ENCODE measurements at regions not wholly inside any gene's neighbourhood (a gene's known extent, or its start where the extent isn't known, plus 50 kb on each side); places are given as distances from the start of the nearest gene placed in this dataset.

- H3K18ac ChIP-seq (ENCODE audit: low read depth in 1 of 2, low read length in 2 of 2): no peak overlapping the region
- H2BK15ac ChIP-seq (ENCODE audit: low read depth, poor library complexity, severe bottlenecking): no peak overlapping the region
- H3K9ac ChIP-seq (ENCODE audit: low read length): no peak overlapping the region
- H2BK120ac ChIP-seq (ENCODE audit: low read depth, low read length): no peak overlapping the region
- no peak overlapping the region for H2BK5ac ChIP-seq (ENCODE audit: low read depth, low read length, poor library complexity, severe bottlenecking)
- H3K14ac ChIP-seq (ENCODE audit: low read length in 2 of 2): peak overlapping the region in 1 of 2 experiments; percentile 26
- H2AFZ ChIP-seq (ENCODE audit: low read depth, low read length): no peak overlapping the region
- no peaks in the 10 kb centered on the region for H3K27me3 ChIP-seq (ENCODE audit: control insufficient read depth in 1 of 2, insufficient read depth in 1 of 2, low read length in 2 of 2)
- WGBS: 93% methylated on average over 7 of the region's 7 CpGs
- no peak overlapping the region for H2BK12ac ChIP-seq (ENCODE audit: low read length in 2 of 2)
- H3K27ac ChIP-seq (ENCODE audit: low read length, poor library complexity, severe bottlenecking): no peak overlapping the region
- peak overlapping the region; percentile 40 for H4K91ac ChIP-seq (ENCODE audit: low read length)
- H3K4ac ChIP-seq (ENCODE audit: low read depth in 1 of 2, low read length in 2 of 2): no peak overlapping the region
- H3K4me2 ChIP-seq (ENCODE audit: low read length, poor library complexity, severe bottlenecking): no peak overlapping the region
- H3K9me3 ChIP-seq (ENCODE audit: control insufficient read depth, low read length): no peaks in the 10 kb centered on the region
- no peaks in the 10 kb centered on the region for H3K79me1 ChIP-seq (replicated peaks; ENCODE audit: low read length, poor library complexity, severe bottlenecking)
- H3K4me3 ChIP-seq (ENCODE audit: insufficient read depth in 1 of 2, low read depth in 1 of 2, low read length in 2 of 2): peak overlapping the region in 1 of 2 experiments; percentile 30
- no peak overlapping the region for H3K23ac ChIP-seq (ENCODE audit: low read length in 2 of 2)
- no peaks in the 10 kb centered on the region for H3K36me3 ChIP-seq (ENCODE audit: control insufficient read depth in 1 of 2, insufficient read depth in 2 of 2, low read depth in 1 of 2, low read length in 2 of 2)
- H2AK5ac ChIP-seq (ENCODE audit: low read length, severe bottlenecking): peak overlapping the region; percentile 83
- no peak for DNase-seq
- H4K8ac ChIP-seq (ENCODE audit: low read length): no peak overlapping the region
- H3K4me1 ChIP-seq (ENCODE audit: control insufficient read depth, insufficient read depth, low read depth, low read length): peaks cover 6% of the 10 kb centered on the region
These were observed 593.6 kb downstream of the ETS1 start for GRCh38 chr11:127993788-127994187.

GRCh38 chr11:127993281-127993680 is 594.1 kb downstream of the ETS1 start:
- no peak overlapping the region for H3K27ac ChIP-seq (ENCODE audit: low read length, poor library complexity, severe bottlenecking)
- H3K9ac ChIP-seq (ENCODE audit: low read length): no peak overlapping the region
- no peak overlapping the region for H3K18ac ChIP-seq (ENCODE audit: low read depth in 1 of 2, low read length in 2 of 2)
- no peak for DNase-seq
- no peak overlapping the region for H2BK15ac ChIP-seq (ENCODE audit: low read depth, poor library complexity, severe bottlenecking)
- no peak overlapping the region for H3K4me2 ChIP-seq (ENCODE audit: low read length, poor library complexity, severe bottlenecking)
- H3K4me1 ChIP-seq (ENCODE audit: control insufficient read depth, insufficient read depth, low read depth, low read length): peaks cover 6% of the 10 kb centered on the region
- WGBS: 91% methylated on average over 5 of the region's 5 CpGs
- no peak overlapping the region for H3K23ac ChIP-seq (ENCODE audit: low read length in 2 of 2)
- no peak overlapping the region for H3K4me3 ChIP-seq (ENCODE audit: insufficient read depth in 1 of 2, low read depth in 1 of 2, low read length in 2 of 2)
- no peak overlapping the region for H3K14ac ChIP-seq (ENCODE audit: low read length in 2 of 2)
- no peaks in the 10 kb centered on the region for H3K79me1 ChIP-seq (replicated peaks; ENCODE audit: low read length, poor library complexity, severe bottlenecking)
- H3K36me3 ChIP-seq (ENCODE audit: control insufficient read depth in 1 of 2, insufficient read depth in 2 of 2, low read depth in 1 of 2, low read length in 2 of 2): no peaks in the 10 kb centered on the region
- no peak overlapping the region for H2AFZ ChIP-seq (ENCODE audit: low read depth, low read length)
- peak overlapping the region; percentile 83 for H2AK5ac ChIP-seq (ENCODE audit: low read length, severe bottlenecking)
- no peaks in the 10 kb centered on the region for H3K27me3 ChIP-seq (ENCODE audit: control insufficient read depth in 1 of 2, insufficient read depth in 1 of 2, low read length in 2 of 2)
- H4K8ac ChIP-seq (ENCODE audit: low read length): no peak overlapping the region
- no peak overlapping the region for H4K91ac ChIP-seq (ENCODE audit: low read length)
- H3K4ac ChIP-seq (ENCODE audit: low read depth in 1 of 2, low read length in 2 of 2): no peak overlapping the region
- no peak overlapping the region for H2BK120ac ChIP-seq (ENCODE audit: low read depth, low read length)
- H2BK5ac ChIP-seq (ENCODE audit: low read depth, low read length, poor library complexity, severe bottlenecking): no peak overlapping the region
- no peaks in the 10 kb centered on the region for H3K9me3 ChIP-seq (ENCODE audit: control insufficient read depth, low read length)
- H2BK12ac ChIP-seq (ENCODE audit: low read length in 2 of 2): no peak overlapping the region

- no peak overlapping the region for H2BK5ac ChIP-seq (ENCODE audit: low read depth, low read length, poor library complexity, severe bottlenecking)
- H2BK120ac ChIP-seq (ENCODE audit: low read depth, low read length): no peak overlapping the region
- no peaks in the 10 kb centered on the region for H3K36me3 ChIP-seq (ENCODE audit: control insufficient read depth in 1 of 2, insufficient read depth in 2 of 2, low read depth in 1 of 2, low read length in 2 of 2)
- no peaks in the 10 kb centered on the region for H3K79me1 ChIP-seq (replicated peaks; ENCODE audit: low read length, poor library complexity, severe bottlenecking)
- H2BK12ac ChIP-seq (ENCODE audit: low read length in 2 of 2): no peak overlapping the region
- DNase-seq: no peak
- peaks cover 20% of the 10 kb centered on the region for H3K9me3 ChIP-seq (ENCODE audit: control insufficient read depth, low read length)
- H3K4me2 ChIP-seq (ENCODE audit: low read length, poor library complexity, severe bottlenecking): no peak overlapping the region
- no peak overlapping the region for H3K4ac ChIP-seq (ENCODE audit: low read depth in 1 of 2, low read length in 2 of 2)
- H2AFZ ChIP-seq (ENCODE audit: low read depth, low read length): no peak overlapping the region
- no peak overlapping the region for H3K14ac ChIP-seq (ENCODE audit: low read length in 2 of 2)
- H3K18ac ChIP-seq (ENCODE audit: low read depth in 1 of 2, low read length in 2 of 2): no peak overlapping the region
- H3K4me3 ChIP-seq (ENCODE audit: insufficient read depth in 1 of 2, low read depth in 1 of 2, low read length in 2 of 2): no peak overlapping the region
- no peak overlapping the region for H2BK15ac ChIP-seq (ENCODE audit: low read depth, poor library complexity, severe bottlenecking)
- no peak overlapping the region for H3K9ac ChIP-seq (ENCODE audit: low read length)
- no peak overlapping the region for H4K8ac ChIP-seq (ENCODE audit: low read length)
- H4K91ac ChIP-seq (ENCODE audit: low read length): no peak overlapping the region
- H3K4me1 ChIP-seq (ENCODE audit: control insufficient read depth, insufficient read depth, low read depth, low read length): no peaks in the 10 kb centered on the region
- no peaks in the 10 kb centered on the region for H3K27me3 ChIP-seq (ENCODE audit: control insufficient read depth in 1 of 2, insufficient read depth in 1 of 2, low read length in 2 of 2)
- 80% methylated on average over 3 of the region's 4 CpGs for WGBS
- no peak overlapping the region for H3K27ac ChIP-seq (ENCODE audit: low read length, poor library complexity, severe bottlenecking)
- no peak overlapping the region for H2AK5ac ChIP-seq (ENCODE audit: low read length, severe bottlenecking)
- no peak overlapping the region for H3K23ac ChIP-seq (ENCODE audit: low read length in 2 of 2)
These were observed 601.3 kb downstream of the ETS1 start for GRCh38 chr11:127986073-127986472.

GRCh38 chr11:127972816-127973215 is 614.5 kb downstream of the ETS1 start:
- H2BK120ac ChIP-seq (ENCODE audit: low read depth, low read length): no peak overlapping the region
- no peak overlapping the region for H3K18ac ChIP-seq (ENCODE audit: low read depth in 1 of 2, low read length in 2 of 2)
- H2BK15ac ChIP-seq (ENCODE audit: low read depth, poor library complexity, severe bottlenecking): no peak overlapping the region
- H3K27me3 ChIP-seq (ENCODE audit: control insufficient read depth in 1 of 2, insufficient read depth in 1 of 2, low read length in 2 of 2): no peaks in the 10 kb centered on the region
- H3K4me2 ChIP-seq (ENCODE audit: low read length, poor library complexity, severe bottlenecking): no peak overlapping the region
- no peaks in the 10 kb centered on the region for H3K4me1 ChIP-seq (ENCODE audit: control insufficient read depth, insufficient read depth, low read depth, low read length)
- no peak for DNase-seq
- H4K91ac ChIP-seq (ENCODE audit: low read length): no peak overlapping the region
- no peak overlapping the region for H2BK5ac ChIP-seq (ENCODE audit: low read depth, low read length, poor library complexity, severe bottlenecking)
- H4K8ac ChIP-seq (ENCODE audit: low read length): no peak overlapping the region
- H2BK12ac ChIP-seq (ENCODE audit: low read length in 2 of 2): no peak overlapping the region
- no peak overlapping the region for H3K14ac ChIP-seq (ENCODE audit: low read length in 2 of 2)
- H2AFZ ChIP-seq (ENCODE audit: low read depth, low read length): no peak overlapping the region
- H3K4ac ChIP-seq (ENCODE audit: low read depth in 1 of 2, low read length in 2 of 2): no peak overlapping the region
- H3K9ac ChIP-seq (ENCODE audit: low read length): no peak overlapping the region
- no peaks in the 10 kb centered on the region for H3K79me1 ChIP-seq (replicated peaks; ENCODE audit: low read length, poor library complexity, severe bottlenecking)
- H3K4me3 ChIP-seq (ENCODE audit: insufficient read depth in 1 of 2, low read depth in 1 of 2, low read length in 2 of 2): no peak overlapping the region
- no peak overlapping the region for H2AK5ac ChIP-seq (ENCODE audit: low read length, severe bottlenecking)
- no peak overlapping the region for H3K23ac ChIP-seq (ENCODE audit: low read length in 2 of 2)
- no peaks in the 10 kb centered on the region for H3K36me3 ChIP-seq (ENCODE audit: control insufficient read depth in 1 of 2, insufficient read depth in 2 of 2, low read depth in 1 of 2, low read length in 2 of 2)
- peaks cover 25% of the 10 kb centered on the region for H3K9me3 ChIP-seq (ENCODE audit: control insufficient read depth, low read length)
- no peak overlapping the region for H3K27ac ChIP-seq (ENCODE audit: low read length, poor library complexity, severe bottlenecking)

All from mesenchymal stem cell (in vitro differentiated cells and primary cell).